Activated CD4-positive, alpha-beta memory T cell treated with anti-CD3 and anti-CD28 coated beads, Interleukin-2, amount 10 ng/mL, durations not matched to agents 7 days and 5 days (primary cell): ENCODE measurements at regions not wholly inside any gene's neighbourhood (a gene's known extent, or its start where the extent isn't known, plus 50 kb on each side); places are given as distances from the start of the nearest gene placed in this dataset.

Experiments
- CTCF ChIA-PET: fragments of 350-600 bp; sonication (Branson Sonifier 250); formaldehyde crosslinking; loops from one replicate; lab custom pipeline; 2021; ENCODE audit warnings: antibody characterized with exemption, inconsistent platforms; lab: Charles Lee
- POLR2A ChIA-PET: fragments of 350-600 bp; sonication (Branson Sonifier 250); formaldehyde crosslinking; loops from one replicate; lab custom pipeline; 2021; ENCODE audit warnings: antibody characterized with exemption; lab: Charles Lee
- DNase-seq: peaks from one replicate; pipeline ENCODE4 v3.0.0-alpha.2; 2020
- H3K27ac Mint-ChIP-seq: one replicate; pipeline ENCODE4 v1.8.0; 2021; ENCODE audit warnings: mild to moderate bottlenecking, mixed read lengths
- H3K27me3 Mint-ChIP-seq: one replicate; pipeline ENCODE4 v1.8.0; 2021; ENCODE audit warnings: mixed read lengths
- H3K36me3 Mint-ChIP-seq: one replicate; pipeline ENCODE4 v1.8.0; 2021; ENCODE audit warnings: low read depth, mixed read lengths
- H3K4me1 Mint-ChIP-seq: one replicate; pipeline ENCODE4 v1.8.0; 2021; ENCODE audit warnings: mixed read lengths
- H3K4me3 Mint-ChIP-seq: one replicate; pipeline ENCODE4 v1.8.0; 2021; ENCODE audit warnings: mild to moderate bottlenecking, mixed read lengths
- H3K9me3 Mint-ChIP-seq: one replicate; pipeline ENCODE4 v1.8.0; 2021; ENCODE audit warnings: mixed read lengths

GRCh38 chr11:120041625-120042024 lies 96.3 kb downstream of the TRIM29 start:
- POLR2A ChIA-PET = no interaction called here
- Mint-ChIP-seq H3K36me3 (no peaks in the 10 kb centered on the region), H3K9me3 (no peaks in the 10 kb centered on the region), H3K27me3 (peaks cover 14% of the 10 kb centered on the region), H3K4me1 (no peaks in the 10 kb centered on the region), H3K4me3 (no peak overlapping the region), H3K27ac (no peak overlapping the region)
- DNase-seq = no peak
- CTCF ChIA-PET = no interaction called here

DNA sequence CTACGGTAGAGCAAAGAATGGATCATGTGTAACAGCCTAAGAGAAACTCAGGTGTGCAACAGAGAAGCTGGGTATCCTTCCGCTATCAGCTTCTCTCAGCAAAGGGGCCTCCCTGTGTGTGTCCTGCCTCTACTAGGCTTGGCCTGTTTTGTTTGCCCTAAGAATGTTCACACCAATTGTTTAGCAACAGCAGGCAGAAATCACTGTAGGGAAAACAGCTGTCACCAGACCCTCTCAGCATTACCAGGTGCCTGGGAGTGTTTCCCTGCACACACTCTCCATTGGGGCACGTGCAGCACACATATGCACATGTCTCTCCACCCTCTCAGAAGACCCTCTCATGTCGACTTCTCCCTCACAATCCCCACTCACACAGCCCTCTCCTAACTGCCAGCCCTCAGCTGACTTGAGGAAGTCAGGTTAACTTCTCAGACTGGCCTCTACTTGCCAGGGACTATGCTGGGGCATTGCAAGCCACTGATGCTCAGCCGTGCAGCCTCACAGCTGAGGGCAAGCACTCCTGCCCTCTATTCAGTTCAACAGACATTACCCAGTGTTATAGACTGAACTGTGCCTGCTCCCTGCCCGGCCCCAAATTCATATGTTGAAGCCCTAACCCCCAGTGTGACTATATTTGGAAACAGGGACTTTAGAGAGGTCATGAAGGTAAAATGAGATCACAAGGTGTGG lies 97.6 kb downstream of the TRIM29 start:
- ChIA-PET CTCF (no interaction called here), POLR2A (no interaction called here)
- no peaks in the 10 kb centered on the region for H3K4me1 Mint-ChIP-seq
- no peak for DNase-seq
- peaks cover 9% of the 10 kb centered on the region for H3K27me3 Mint-ChIP-seq
- no peak overlapping the region for H3K27ac Mint-ChIP-seq
- H3K4me3 Mint-ChIP-seq = no peak overlapping the region
- H3K9me3 Mint-ChIP-seq = no peaks in the 10 kb centered on the region
- no peaks in the 10 kb centered on the region for H3K36me3 Mint-ChIP-seq

GRCh38 chr11:120039039-120039438 lies 98.9 kb downstream of the TRIM29 start:
- no peaks in the 10 kb centered on the region for H3K4me1 Mint-ChIP-seq
- H3K27me3 Mint-ChIP-seq = peaks cover 7% of the 10 kb centered on the region
- no peaks in the 10 kb centered on the region for H3K36me3 Mint-ChIP-seq
- no peak for DNase-seq
- ChIA-PET CTCF (interaction anchor here (0.7 kb wide), 1 partner anchor 32 kb away, joined by 3 read pairs; no protein-coding TSS in a partner anchor), POLR2A (no interaction called here)
- H3K4me3 Mint-ChIP-seq = no peak overlapping the region
- H3K9me3 Mint-ChIP-seq = no peaks in the 10 kb centered on the region
- H3K27ac Mint-ChIP-seq = no peak overlapping the region

GRCh38 chr11:120037111-120037510 lies 100.8 kb downstream of the TRIM29 start:
- CTCF ChIA-PET = interaction anchor here (1.1 kb wide), 1 partner anchor 308 kb away, joined by 3 read pairs; the partner anchor contains the start of gene NECTIN1
- Mint-ChIP-seq H3K4me3 (no peak overlapping the region), H3K27ac (no peak overlapping the region), H3K4me1 (no peaks in the 10 kb centered on the region), H3K9me3 (no peaks in the 10 kb centered on the region), H3K36me3 (no peaks in the 10 kb centered on the region), H3K27me3 (peaks cover 5% of the 10 kb centered on the region)
- POLR2A ChIA-PET = no interaction called here
- DNase-seq = no peak

GRCh38 chr11:120035756-120036155 lies 102.2 kb downstream of the TRIM29 start:
- Mint-ChIP-seq H3K36me3 (no peaks in the 10 kb centered on the region), H3K9me3 (no peaks in the 10 kb centered on the region), H3K27me3 (peaks cover 2% of the 10 kb centered on the region), H3K4me1 (no peaks in the 10 kb centered on the region), H3K4me3 (no peak overlapping the region), H3K27ac (no peak overlapping the region)
- DNase-seq = no peak
- CTCF ChIA-PET = no interaction called here
- POLR2A ChIA-PET = no interaction called here

DNA sequence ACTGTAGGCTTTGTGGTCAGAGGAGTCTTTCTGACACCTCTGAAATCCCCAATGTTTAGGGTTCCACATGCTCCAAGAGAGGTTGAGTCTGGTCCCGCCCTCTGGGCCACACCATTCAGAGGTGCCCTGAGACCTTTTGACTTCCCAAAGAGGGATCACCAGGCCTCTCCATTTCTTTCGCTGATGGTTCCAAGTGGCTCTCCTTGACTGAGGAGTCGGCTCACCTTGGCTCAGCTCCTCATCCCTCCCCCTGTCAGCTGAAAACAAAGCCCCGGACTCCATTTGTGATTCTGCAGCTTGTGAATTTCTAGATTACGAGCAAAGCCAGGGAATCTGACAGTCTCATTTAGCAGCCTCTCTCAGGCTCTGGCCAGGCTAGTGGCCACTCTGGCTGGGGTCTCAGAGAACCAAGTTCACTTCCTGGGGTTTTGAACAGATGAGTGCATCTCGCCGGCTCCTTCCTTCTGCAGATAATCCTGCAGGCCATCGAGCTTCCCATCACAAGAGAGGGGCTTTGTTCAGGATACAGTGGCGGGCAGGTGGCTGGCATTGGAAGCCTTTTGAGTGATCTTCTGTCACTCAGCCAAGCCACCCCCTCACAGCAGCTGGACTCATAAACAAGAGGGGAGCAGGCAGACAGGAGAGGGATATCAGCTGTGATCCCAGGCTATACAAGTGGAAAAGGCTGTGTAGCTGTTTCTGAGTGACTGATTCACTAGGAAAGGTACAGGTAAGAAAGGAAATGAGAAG lies 102.9 kb downstream of the TRIM29 start:
- CTCF ChIA-PET = interaction anchor here (0.9 kb wide), 1 partner anchor 52 kb away, joined by 3 read pairs; no protein-coding TSS in a partner anchor
- DNase-seq = no peak

GRCh38 chr11:120034176-120034875 lies 103.6 kb downstream of the TRIM29 start:
- no peak overlapping the region for H3K27ac Mint-ChIP-seq
- H3K27me3 Mint-ChIP-seq = peaks cover 2% of the 10 kb centered on the region
- POLR2A ChIA-PET = no interaction called here
- no peaks in the 10 kb centered on the region for H3K36me3 Mint-ChIP-seq
- no peaks in the 10 kb centered on the region for H3K9me3 Mint-ChIP-seq
- CTCF ChIA-PET = interaction anchor here (0.9 kb wide), 1 partner anchor 52 kb away, joined by 3 read pairs; no protein-coding TSS in a partner anchor
- no peak overlapping the region for H3K4me3 Mint-ChIP-seq
- no peak for DNase-seq
- H3K4me1 Mint-ChIP-seq = no peaks in the 10 kb centered on the region

More for the DNA sequence above, 102.9 kb downstream of the TRIM29 start:
- no peak overlapping the region for H3K27ac Mint-ChIP-seq
- no peaks in the 10 kb centered on the region for H3K9me3 Mint-ChIP-seq
- no peaks in the 10 kb centered on the region for H3K36me3 Mint-ChIP-seq
- no peaks in the 10 kb centered on the region for H3K4me1 Mint-ChIP-seq
- H3K27me3 Mint-ChIP-seq = peaks cover 2% of the 10 kb centered on the region
- no peak overlapping the region for H3K4me3 Mint-ChIP-seq
- POLR2A ChIA-PET = no interaction called here

DNA sequence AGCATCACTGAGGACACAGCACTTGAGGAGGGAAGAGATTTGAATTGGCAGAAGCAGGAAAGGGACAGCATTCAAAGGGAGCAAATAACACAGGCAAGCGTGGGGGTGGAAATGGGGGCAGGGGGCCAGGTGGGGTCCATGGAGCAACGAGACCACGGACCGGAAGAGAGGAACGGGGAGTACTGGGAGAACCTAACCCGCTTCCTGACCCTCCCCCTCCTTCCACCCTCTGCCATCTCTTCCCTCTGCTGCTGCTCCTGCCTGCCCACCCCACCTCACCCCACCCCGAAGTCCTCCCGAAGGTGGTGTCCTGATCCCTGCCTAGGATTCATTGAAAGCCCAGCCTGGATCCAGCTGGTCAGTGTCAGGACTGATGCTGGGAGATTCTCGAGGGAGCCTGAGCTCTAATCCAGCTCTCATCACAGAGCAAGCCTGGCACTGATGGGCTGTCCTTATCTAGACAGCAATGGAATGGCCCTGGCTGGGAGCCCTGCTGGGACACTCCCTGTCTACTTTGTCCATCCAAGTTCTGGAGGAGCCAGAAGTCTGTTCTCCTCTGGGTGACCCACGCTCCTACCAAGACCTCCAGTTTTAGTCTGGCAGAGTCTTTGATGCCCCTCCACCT lies 105.0 kb downstream of the TRIM29 start:
- POLR2A ChIA-PET = no interaction called here
- Mint-ChIP-seq H3K36me3 (no peaks in the 10 kb centered on the region), H3K27ac (no peak overlapping the region), H3K9me3 (no peaks in the 10 kb centered on the region), H3K4me1 (no peaks in the 10 kb centered on the region), H3K27me3 (peaks cover 2% of the 10 kb centered on the region), H3K4me3 (no peak overlapping the region)
- CTCF ChIA-PET = no interaction called here
- no peak for DNase-seq

DNA sequence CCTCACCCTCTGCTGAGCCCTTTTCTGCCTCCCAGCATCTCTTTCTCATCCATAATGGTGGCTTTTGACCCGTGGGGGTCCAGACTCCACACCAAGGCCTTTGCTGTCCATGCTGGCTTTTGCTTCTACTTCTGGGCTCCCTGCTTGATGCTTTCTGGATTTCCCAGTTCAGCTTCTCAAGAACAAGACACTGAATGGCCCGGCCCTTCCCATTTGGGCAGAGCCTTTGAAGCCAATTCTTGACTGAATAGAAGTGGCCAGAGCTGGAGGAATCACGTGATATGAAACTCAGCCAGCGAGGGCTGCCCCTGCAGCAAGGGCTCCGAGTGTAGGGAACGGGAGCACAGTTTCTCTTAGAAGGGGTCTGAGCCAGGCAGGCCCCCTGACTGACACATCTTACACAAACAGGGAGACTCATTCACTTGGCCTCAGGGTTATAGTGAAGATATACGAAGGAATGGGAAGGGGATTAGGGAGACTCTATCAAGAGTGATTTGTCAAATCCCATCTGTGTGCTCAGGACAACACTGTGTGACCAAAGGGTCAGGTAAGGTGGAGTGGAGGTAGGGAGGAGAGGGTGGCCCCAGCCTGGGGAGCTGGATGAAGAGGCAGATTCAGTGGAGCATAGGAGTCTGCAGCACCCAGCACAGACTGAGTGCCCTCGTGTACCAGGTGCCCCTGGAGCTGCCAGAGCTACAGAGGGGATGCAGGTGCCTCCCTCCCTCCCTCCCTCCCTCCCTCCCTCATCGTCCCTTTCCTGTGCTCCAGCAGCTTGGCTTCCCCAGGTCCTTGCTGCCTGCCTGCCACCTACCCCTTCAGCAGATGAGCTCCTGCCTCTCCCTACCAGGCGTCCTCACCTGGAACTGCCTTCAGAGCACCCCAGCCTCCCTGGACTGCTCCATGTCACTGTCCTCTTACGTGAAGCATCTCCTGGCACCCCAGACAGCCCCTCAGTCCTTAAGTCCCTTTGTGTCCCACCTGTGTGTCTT lies 106.0 kb downstream of the TRIM29 start:
- ChIA-PET CTCF (no interaction called here), POLR2A (no interaction called here)
- Mint-ChIP-seq H3K9me3 (no peaks in the 10 kb centered on the region), H3K4me3 (no peak overlapping the region), H3K27ac (no peak overlapping the region), H3K4me1 (no peaks in the 10 kb centered on the region), H3K36me3 (no peaks in the 10 kb centered on the region), H3K27me3 (peaks cover 2% of the 10 kb centered on the region)
- no peak for DNase-seq

GRCh38 chr11:120031156-120031555 lies 106.8 kb downstream of the TRIM29 start:
- H3K27me3 Mint-ChIP-seq = peaks cover 2% of the 10 kb centered on the region
- no peak overlapping the region for H3K4me3 Mint-ChIP-seq
- POLR2A ChIA-PET = no interaction called here
- H3K4me1 Mint-ChIP-seq = no peaks in the 10 kb centered on the region
- DNase-seq = no peak
- CTCF ChIA-PET = no interaction called here
- H3K9me3 Mint-ChIP-seq = no peaks in the 10 kb centered on the region
- no peak overlapping the region for H3K27ac Mint-ChIP-seq
- H3K36me3 Mint-ChIP-seq = no peaks in the 10 kb centered on the region

GRCh38 chr11:120030411-120030810 lies 107.5 kb downstream of the TRIM29 start:
- Mint-ChIP-seq H3K4me3 (no peak overlapping the region), H3K4me1 (no peaks in the 10 kb centered on the region), H3K9me3 (no peaks in the 10 kb centered on the region), H3K27me3 (peaks cover 2% of the 10 kb centered on the region), H3K27ac (no peak overlapping the region), H3K36me3 (no peaks in the 10 kb centered on the region)
- ChIA-PET POLR2A (no interaction called here), CTCF (no interaction called here)
- no peak for DNase-seq

- Mint-ChIP-seq H3K27me3 (peaks cover 2% of the 10 kb centered on the region), H3K36me3 (no peaks in the 10 kb centered on the region), H3K4me1 (no peaks in the 10 kb centered on the region), H3K4me3 (no peak overlapping the region), H3K27ac (no peak overlapping the region), H3K9me3 (no peaks in the 10 kb centered on the region)
- POLR2A ChIA-PET = no interaction called here
- DNase-seq = peak; percentile 1
- CTCF ChIA-PET = no interaction called here
Observed at GRCh38 chr11:120029321-120029720, 108.6 kb downstream of the TRIM29 start.
